Activated B cell treated with CpG ODN at 0.5 μM for 24 hours (primary cell): ENCODE measurements at regions not wholly inside any gene's neighbourhood (a gene's known extent, or its start where the extent isn't known, plus 50 kb on each side); places are given as distances from the start of the nearest gene placed in this dataset.

Experiments
- ATAC-seq: fragments of 200-7000 bp; cut with Tn5 transposase; one replicate; pipeline ENCODE4 v1.10.0; 2021; ENCODE audit warnings: low read depth, mild to moderate bottlenecking, moderate library complexity
- CTCF ChIA-PET: fragments of 350-600 bp; sonication (Branson Sonifier 250); formaldehyde crosslinking; loops from one replicate; lab custom pipeline; 2021; ENCODE audit warnings: antibody characterized with exemption; lab: Charles Lee
- POLR2A ChIA-PET: fragments of 350-600 bp; sonication (Branson Sonifier 250); formaldehyde crosslinking; loops from one replicate; lab custom pipeline; 2021; ENCODE audit warnings: antibody characterized with exemption; lab: Charles Lee
- DNase-seq: peaks from one replicate; pipeline ENCODE4 v3.0.0; 2022
- H3K27ac Mint-ChIP-seq: one replicate; pipeline ENCODE4 v1.8.0; 2020; ENCODE audit warnings: mixed read lengths
- H3K27me3 Mint-ChIP-seq: one replicate; pipeline ENCODE4 v1.8.0; 2021; ENCODE audit warnings: mixed read lengths
- H3K36me3 Mint-ChIP-seq: one replicate; pipeline ENCODE4 v1.8.0; 2021; ENCODE audit warnings: low read depth, mixed read lengths
- H3K4me1 Mint-ChIP-seq: one replicate; pipeline ENCODE4 v1.8.0; 2021; ENCODE audit warnings: mixed read lengths
- H3K4me3 Mint-ChIP-seq: one replicate; pipeline ENCODE4 v1.8.0; 2020; ENCODE audit warnings: mild to moderate bottlenecking, mixed read lengths
- H3K9me3 Mint-ChIP-seq: one replicate; pipeline ENCODE4 v1.8.0; 2020; ENCODE audit warnings: mixed read lengths
- intact Hi-C: fragments of 100-400 bp; cut with micrococcal nuclease; formaldehyde crosslinking; loops from one replicate; pipeline ENCODE4 v1.15.1; 2024
- TF ChIP-seq, protein P1 (sequence below): fragments of 200-600 bp; IDR thresholded peaks from one replicate; pipeline ENCODE4 v1.8.0; 2022; ENCODE audit warnings: antibody characterized with exemption, mild to moderate bottlenecking

DNA sequence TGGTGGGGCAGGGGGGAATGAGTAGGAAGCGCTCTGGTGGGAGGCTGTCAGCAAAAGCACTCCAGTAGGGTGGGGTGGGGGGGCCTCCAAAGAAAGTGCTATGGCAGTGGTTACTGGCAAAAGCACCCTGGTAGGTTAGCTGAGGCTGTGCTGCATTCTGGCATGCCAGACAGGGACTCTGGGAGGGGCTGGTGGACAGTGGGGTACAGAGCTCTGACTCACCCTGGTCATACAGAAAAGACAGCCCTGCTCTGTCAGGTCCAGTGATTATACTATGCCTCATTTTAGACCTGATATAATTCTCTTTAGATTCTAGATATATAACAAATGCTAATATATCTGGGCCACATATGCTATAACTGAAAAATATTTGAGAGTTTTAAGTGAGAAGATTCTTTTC lies 82.8 kb upstream of the CPNE4 start:
- POLR2A ChIA-PET, result no interaction called here
- DNase-seq, result no peak
- TF ChIP-seq, protein P1, sequence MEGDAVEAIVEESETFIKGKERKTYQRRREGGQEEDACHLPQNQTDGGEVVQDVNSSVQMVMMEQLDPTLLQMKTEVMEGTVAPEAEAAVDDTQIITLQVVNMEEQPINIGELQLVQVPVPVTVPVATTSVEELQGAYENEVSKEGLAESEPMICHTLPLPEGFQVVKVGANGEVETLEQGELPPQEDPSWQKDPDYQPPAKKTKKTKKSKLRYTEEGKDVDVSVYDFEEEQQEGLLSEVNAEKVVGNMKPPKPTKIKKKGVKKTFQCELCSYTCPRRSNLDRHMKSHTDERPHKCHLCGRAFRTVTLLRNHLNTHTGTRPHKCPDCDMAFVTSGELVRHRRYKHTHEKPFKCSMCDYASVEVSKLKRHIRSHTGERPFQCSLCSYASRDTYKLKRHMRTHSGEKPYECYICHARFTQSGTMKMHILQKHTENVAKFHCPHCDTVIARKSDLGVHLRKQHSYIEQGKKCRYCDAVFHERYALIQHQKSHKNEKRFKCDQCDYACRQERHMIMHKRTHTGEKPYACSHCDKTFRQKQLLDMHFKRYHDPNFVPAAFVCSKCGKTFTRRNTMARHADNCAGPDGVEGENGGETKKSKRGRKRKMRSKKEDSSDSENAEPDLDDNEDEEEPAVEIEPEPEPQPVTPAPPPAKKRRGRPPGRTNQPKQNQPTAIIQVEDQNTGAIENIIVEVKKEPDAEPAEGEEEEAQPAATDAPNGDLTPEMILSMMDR, result no peak

DNA sequence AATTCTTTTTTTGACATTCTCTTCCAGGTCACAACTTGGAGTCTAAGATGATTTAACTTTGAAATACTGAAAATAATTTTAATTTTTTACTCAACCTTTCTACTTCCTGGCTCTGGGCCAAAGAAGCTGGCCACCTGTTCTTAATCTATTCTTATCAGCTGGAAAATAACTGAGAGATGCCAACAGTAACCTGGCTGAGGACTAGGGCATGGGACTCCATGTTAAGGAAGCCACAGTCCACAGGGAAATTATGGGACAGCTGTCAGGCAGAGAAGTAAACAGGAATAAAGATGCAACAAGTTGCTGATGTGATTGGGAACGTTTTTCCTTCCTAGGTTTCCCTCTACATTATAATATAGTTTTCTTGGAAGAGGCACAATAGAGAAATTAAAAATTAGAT lies 84.7 kb upstream of the CPNE4 start:
- H3K36me3 Mint-ChIP-seq, result no peaks in the 10 kb centered on the region
- H3K4me3 Mint-ChIP-seq, result no peak overlapping the region
- H3K27me3 Mint-ChIP-seq, result no peaks in the 10 kb centered on the region
- no peak for DNase-seq
- no peak for ATAC-seq
- no peak overlapping the region for H3K27ac Mint-ChIP-seq
- ChIA-PET POLR2A (no interaction called here), CTCF (no interaction called here)
- H3K9me3 Mint-ChIP-seq, result peaks cover 2% of the 10 kb centered on the region
- TF ChIP-seq, protein P1, result no peak
- H3K4me1 Mint-ChIP-seq, result no peaks in the 10 kb centered on the region
- intact Hi-C loops, result no loop called here

More for the DNA sequence above, 82.8 kb upstream of the CPNE4 start:
- Mint-ChIP-seq H3K27ac (no peak overlapping the region), H3K36me3 (no peaks in the 10 kb centered on the region), H3K4me3 (no peak overlapping the region), H3K27me3 (no peaks in the 10 kb centered on the region), H3K9me3 (peaks cover 6% of the 10 kb centered on the region), H3K4me1 (no peaks in the 10 kb centered on the region)
- CTCF ChIA-PET, result no interaction called here
- no peak for ATAC-seq
- intact Hi-C loops, result no loop called here

DNA sequence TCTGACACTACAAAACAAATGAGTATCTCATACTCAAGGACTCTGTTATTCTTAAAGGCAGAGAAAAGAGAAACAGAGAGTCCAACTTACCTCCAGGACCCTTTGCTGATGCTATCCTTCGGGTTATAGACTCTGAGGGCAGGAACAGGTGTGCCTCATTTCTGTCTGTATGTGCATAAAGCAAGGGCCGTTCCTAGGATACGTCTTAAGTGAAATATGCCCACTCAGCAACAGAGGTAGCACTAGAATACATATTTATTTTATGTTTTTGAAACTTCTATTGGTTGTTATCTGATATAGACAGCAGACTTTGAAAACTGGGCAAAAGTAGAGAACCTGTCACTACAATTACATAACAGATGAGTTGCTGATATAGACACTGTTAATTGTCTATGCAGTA lies 89.3 kb upstream of the CPNE4 start:
- TF ChIP-seq, protein P1, result no peak
- H3K36me3 Mint-ChIP-seq, result no peaks in the 10 kb centered on the region
- no peaks in the 10 kb centered on the region for H3K9me3 Mint-ChIP-seq
- no peak overlapping the region for H3K27ac Mint-ChIP-seq
- ATAC-seq (no peak), DNase-seq (no peak)
- POLR2A ChIA-PET, result no interaction called here
- H3K4me3 Mint-ChIP-seq, result no peak overlapping the region
- intact Hi-C loops, result no loop called here
- no peaks in the 10 kb centered on the region for H3K4me1 Mint-ChIP-seq
- no peaks in the 10 kb centered on the region for H3K27me3 Mint-ChIP-seq
- CTCF ChIA-PET, result no interaction called here

DNA sequence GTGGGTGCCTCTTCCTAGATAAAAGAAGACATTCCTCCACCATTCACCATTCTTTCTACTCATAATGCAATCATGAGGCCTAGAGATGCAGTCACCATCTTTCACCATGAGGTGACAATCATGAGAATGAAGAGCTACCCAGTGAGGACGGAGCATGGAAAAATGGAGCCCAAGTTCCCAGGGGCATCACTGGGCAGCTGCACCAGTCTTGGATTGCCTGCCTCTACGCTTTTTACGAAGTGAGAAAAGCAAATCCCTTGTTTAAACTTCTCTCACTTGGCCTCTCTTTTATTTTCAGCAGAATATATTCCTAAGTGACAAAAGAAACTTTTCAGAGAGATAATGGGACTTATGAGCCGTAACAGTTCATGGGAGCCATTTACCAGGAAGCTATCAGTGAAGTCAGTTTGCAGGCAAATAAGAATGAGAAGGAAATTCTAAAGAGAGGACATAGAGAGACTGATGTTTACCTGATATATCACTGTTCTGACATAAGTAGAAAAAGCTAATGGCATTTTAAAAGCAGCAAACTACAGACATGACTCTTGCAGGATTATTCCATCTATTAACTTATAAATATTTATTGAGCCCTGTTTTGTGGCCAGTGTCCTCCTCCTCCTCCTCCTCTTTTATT lies 90.0 kb upstream of the CPNE4 start:
- POLR2A ChIA-PET, result no interaction called here
- no peaks in the 10 kb centered on the region for H3K4me1 Mint-ChIP-seq
- ATAC-seq (no peak), DNase-seq (no peak)
- H3K36me3 Mint-ChIP-seq, result no peaks in the 10 kb centered on the region
- H3K9me3 Mint-ChIP-seq, result no peaks in the 10 kb centered on the region
- CTCF ChIA-PET, result no interaction called here
- H3K27me3 Mint-ChIP-seq, result no peaks in the 10 kb centered on the region
- no peak overlapping the region for H3K4me3 Mint-ChIP-seq
- H3K27ac Mint-ChIP-seq, result no peak overlapping the region
- TF ChIP-seq, protein P1, result no peak
- intact Hi-C loops, result no loop called here

DNA sequence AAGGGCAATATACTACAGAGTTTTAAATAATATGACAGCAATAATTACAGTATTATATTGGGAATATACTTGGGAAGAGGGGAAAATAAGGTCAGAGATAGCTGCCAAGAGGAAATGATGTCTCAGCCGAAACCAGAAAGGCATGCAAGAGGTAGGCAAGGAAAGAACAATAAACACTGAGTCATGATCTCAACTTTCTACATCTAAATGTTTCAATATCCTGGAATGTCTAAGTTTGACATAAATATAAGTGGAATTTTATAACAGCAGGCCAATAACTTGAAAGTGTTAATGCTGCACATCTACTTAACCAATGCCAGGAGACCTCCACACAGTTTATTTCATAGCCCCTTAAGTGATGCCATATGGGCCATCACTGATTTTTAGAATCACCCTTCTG lies 99.8 kb upstream of the CPNE4 start:
- H3K4me1 Mint-ChIP-seq, result no peaks in the 10 kb centered on the region
- H3K36me3 Mint-ChIP-seq, result no peaks in the 10 kb centered on the region
- intact Hi-C loops, result no loop called here
- ATAC-seq (no peak), DNase-seq (no peak)
- H3K9me3 Mint-ChIP-seq, result peaks cover 3% of the 10 kb centered on the region
- TF ChIP-seq, protein P1, result no peak
- CTCF ChIA-PET, result no interaction called here
- POLR2A ChIA-PET, result no interaction called here
- peaks cover 3% of the 10 kb centered on the region for H3K27me3 Mint-ChIP-seq
- no peak overlapping the region for H3K4me3 Mint-ChIP-seq
- no peak overlapping the region for H3K27ac Mint-ChIP-seq
